ENCODE measurements at regions not wholly inside any gene's neighbourhood (a gene's known extent, or its start where the extent isn't known, plus 50 kb on each side); places are given as distances from the start of the nearest gene placed in this dataset.

DNA sequence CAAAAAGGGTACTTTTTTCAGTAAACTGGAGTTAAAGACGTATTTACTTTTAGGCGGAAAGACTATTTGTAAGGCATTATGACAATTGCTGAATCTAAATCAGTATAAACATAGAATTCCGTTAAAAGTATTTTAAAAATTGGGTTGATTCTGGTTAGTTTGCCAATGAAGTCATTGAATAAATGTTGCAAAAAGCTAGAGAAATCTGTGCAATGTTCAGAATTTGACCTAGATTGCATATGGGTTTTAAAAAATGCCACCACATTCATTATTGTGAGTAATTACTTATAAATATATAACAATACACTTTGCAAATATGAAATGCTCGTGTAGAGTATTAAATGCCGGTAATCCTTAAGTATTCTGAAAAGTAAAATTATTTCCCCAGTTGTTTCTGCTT is 116.5 kb upstream of the EEF1E1 start:
- H3K4me3 ChIP-seq (ENCODE audit: control insufficient read depth, low read depth, low read length): no peak overlapping the region
- DNase-seq (ENCODE audit: low read depth): no peak
- TF ChIP-seq, protein P1, sequence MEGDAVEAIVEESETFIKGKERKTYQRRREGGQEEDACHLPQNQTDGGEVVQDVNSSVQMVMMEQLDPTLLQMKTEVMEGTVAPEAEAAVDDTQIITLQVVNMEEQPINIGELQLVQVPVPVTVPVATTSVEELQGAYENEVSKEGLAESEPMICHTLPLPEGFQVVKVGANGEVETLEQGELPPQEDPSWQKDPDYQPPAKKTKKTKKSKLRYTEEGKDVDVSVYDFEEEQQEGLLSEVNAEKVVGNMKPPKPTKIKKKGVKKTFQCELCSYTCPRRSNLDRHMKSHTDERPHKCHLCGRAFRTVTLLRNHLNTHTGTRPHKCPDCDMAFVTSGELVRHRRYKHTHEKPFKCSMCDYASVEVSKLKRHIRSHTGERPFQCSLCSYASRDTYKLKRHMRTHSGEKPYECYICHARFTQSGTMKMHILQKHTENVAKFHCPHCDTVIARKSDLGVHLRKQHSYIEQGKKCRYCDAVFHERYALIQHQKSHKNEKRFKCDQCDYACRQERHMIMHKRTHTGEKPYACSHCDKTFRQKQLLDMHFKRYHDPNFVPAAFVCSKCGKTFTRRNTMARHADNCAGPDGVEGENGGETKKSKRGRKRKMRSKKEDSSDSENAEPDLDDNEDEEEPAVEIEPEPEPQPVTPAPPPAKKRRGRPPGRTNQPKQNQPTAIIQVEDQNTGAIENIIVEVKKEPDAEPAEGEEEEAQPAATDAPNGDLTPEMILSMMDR (IDR thresholded peaks at IDR 0.05; ENCODE audit: control insufficient read depth, insufficient read depth, low read depth, low read length, missing control alignments): no peak

DNA sequence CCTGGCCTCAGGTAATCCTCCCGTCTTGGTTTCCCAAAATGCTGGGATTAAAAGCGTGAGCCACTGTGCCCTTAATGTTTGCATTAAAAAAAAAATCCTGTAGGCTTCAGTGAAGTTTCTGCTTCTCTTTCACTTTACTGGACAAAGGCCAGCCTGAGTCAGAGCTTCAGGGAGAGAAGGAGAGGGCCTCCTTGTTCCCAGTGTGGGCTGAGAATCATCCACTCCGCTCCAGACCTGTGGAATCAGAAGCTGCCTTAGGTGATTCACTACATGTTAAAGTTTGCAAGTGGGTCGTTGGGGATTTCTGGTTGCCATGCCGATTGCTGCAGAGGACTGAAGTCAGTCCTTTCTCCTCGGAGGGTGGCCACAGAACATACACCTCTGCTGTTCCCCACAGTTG is 113.3 kb upstream of the EEF1E1 start:
- H3K4me3 ChIP-seq (ENCODE audit: control insufficient read depth, low read depth, low read length): no peak overlapping the region
- peak; percentile 5 for DNase-seq (ENCODE audit: low read depth)

DNA sequence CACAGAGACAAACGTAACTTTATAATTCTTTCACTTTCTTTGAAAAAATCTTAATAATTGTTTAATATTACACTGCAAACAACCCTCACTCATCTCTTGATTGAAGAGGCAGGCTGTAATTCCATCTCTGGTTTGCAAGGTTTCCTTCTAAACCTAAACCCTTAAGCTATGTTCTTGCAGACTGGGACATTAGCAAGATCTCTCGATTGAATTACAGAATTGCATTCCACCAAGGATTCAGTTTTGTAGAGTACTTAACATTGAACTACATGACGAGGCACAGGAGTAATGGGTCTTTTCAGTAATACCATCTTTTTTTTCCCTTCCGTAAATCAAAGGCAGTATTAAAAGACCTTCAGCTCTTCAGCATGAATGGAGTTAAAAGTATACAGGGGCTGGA is 111.6 kb upstream of the EEF1E1 start:
- no peak for DNase-seq (ENCODE audit: low read depth)
- TF ChIP-seq, protein P1 (IDR thresholded peaks at IDR 0.05; ENCODE audit: control insufficient read depth, insufficient read depth, low read depth, low read length, missing control alignments): no peak
- H3K4me3 ChIP-seq (ENCODE audit: control insufficient read depth, low read depth, low read length): no peak overlapping the region

More for the DNA sequence above, 113.3 kb upstream of the EEF1E1 start:
- TF ChIP-seq, protein P1 (IDR thresholded peaks at IDR 0.05; ENCODE audit: control insufficient read depth, insufficient read depth, low read depth, low read length, missing control alignments): no peak

DNA sequence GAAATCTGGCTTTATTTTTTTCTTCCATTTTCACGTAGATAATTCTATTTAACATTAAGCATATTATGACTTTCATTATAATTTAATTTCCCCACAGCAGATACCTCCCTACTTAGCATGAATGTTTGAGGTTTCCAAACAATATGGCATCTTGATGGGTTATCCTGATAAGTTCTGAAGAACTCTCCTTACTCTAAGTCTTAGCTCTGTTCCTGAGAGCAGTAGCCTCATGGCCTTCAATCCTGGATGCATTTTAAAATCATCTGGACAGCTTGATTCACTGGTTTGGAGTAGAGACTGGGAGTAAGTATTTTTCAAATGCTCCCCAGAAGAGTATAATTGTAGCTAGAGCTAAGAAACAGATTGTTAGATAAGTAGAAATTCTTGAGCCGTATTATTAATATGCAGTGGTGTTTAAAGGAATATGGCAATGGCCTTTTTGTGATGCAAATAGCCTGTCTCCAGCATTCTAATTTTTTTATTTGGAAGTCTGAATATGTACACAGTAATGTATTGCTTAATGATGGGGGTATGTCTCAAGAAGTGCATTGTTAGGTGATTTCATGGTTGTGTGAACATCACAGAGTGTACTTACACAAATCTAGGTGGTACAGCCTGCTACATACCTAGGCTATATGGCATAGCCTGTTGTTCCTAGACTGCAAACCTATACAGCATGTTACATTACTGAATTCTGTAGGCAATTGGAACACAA is 110.5 kb upstream of the EEF1E1 start:
- DNase-seq (ENCODE audit: low read depth): no peak
- TF ChIP-seq, protein P1 (IDR thresholded peaks at IDR 0.05; ENCODE audit: control insufficient read depth, insufficient read depth, low read depth, low read length, missing control alignments): no peak
- H3K4me3 ChIP-seq (ENCODE audit: control insufficient read depth, low read depth, low read length): no peak overlapping the region

DNA sequence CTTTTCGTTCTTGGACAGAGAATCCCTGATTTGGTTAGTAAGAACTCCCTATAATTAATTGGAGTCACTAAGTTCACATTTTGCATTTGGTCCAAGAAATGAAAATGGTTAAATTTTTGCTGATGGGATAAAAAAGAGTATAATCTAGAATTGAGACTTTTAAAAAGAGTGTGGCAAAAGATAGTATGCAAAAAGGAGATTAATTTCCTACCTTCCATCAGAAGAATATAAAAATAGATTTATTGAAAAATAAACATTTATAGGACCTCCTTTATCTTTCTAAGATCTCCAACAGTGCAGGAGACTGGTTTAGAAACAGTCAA is 105.5 kb upstream of the EEF1E1 start:
- TF ChIP-seq, protein P1 (IDR thresholded peaks at IDR 0.05; ENCODE audit: control insufficient read depth, insufficient read depth, low read depth, low read length, missing control alignments): no peak
- no peak overlapping the region for H3K4me3 ChIP-seq (ENCODE audit: control insufficient read depth, low read depth, low read length)
- DNase-seq (ENCODE audit: low read depth): no peak

DNA sequence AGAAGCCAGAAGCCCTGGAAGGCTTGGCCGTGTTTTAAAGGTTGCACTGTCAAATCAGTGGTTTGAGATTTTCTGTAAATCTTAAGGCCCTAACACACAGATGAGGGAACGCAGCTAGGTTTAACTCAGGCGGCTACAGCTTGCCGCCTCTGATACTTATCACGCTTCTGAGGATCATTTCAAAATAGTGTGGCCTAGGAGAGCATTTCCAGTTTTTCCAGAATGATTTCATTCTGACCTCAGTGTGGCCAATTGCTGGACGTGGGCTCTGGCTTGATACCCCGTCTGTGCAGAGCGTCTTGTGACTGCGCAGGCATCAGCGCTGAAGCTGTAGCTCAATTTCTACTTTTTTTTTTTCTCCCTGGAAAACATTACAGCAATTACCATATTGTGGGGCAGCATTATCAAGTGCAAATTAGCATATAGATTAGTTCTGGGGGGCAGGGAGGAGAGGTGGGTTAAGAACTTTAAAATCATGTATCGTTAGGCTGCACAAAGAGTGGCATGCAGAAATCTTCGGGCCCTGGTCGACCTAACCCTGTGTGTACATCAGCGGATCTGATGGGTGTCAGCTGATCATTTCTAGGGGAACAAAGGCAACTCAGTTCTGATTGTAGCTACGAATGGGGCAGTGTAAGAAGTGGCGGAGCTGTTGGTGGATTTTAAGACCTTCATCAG is 105.0 kb upstream of the EEF1E1 start:
- DNase-seq (ENCODE audit: low read depth): no peak
- TF ChIP-seq, protein P1 (IDR thresholded peaks at IDR 0.05; ENCODE audit: control insufficient read depth, insufficient read depth, low read depth, low read length, missing control alignments): no peak
- no peak overlapping the region for H3K4me3 ChIP-seq (ENCODE audit: control insufficient read depth, low read depth, low read length)

Measured in AG09309 (cell line).